Colonic mucosa (tissue), 4 donors: ENCODE measurements at regions not wholly inside any gene's neighbourhood (a gene's known extent, or its start where the extent isn't known, plus 50 kb on each side); places are given as distances from the start of the nearest gene placed in this dataset.

Source experiments
- DNase-seq: peaks from one replicate; pipeline ENCODE4 v3.0.0-alpha.2; 2020
- H3K27ac ChIP-seq: fragments of 200-600 bp; one replicate; pipeline ENCODE4 v1.8.0; 2021
- H3K27me3 ChIP-seq: fragments of 200-600 bp; one replicate; pipeline ENCODE4 v1.8.0; 2021
- H3K36me3 ChIP-seq: fragments of 200-600 bp; one replicate; pipeline ENCODE4 v1.8.0; 2021
- H3K4me1 ChIP-seq: fragments of 200-600 bp; one replicate; pipeline ENCODE4 v1.8.0; 2021; ENCODE audit warnings: mild to moderate bottlenecking
- H3K4me3 ChIP-seq: fragments of 200-600 bp; one replicate; pipeline ENCODE4 v1.8.0; 2021
- H3K9ac ChIP-seq, 2 donors: one replicate each; pipeline ENCODE4 v1.7.0; 2013; ENCODE audit warnings: control low read depth in 2 of 2, low read depth in 2 of 2, low read length in 2 of 2
- H3K9me3 ChIP-seq: fragments of 200-600 bp; one replicate; pipeline ENCODE4 v1.8.0; 2021
- CTCF ChIP-seq: fragments of 200-600 bp; IDR thresholded peaks from one replicate; pipeline ENCODE4 v1.8.0; 2022; ENCODE audit warnings: antibody characterized with exemption, mild to moderate bottlenecking
- intact Hi-C: fragments of 100-400 bp; cut with DNase I; formaldehyde crosslinking; loops from one replicate; pipeline ENCODE4 v1.14.1; 2022
- donor health status: healthy.
- donor health status: DM: no; HTN: no; CAD: no.
- donor health status: DM: no; HTN: no; CAD: no.

- no peak for DNase-seq
- no peak overlapping the region for H3K4me3 ChIP-seq
- no peak overlapping the region for H3K9ac ChIP-seq
- TF ChIP-seq CTCF, result no peak
- no peaks in the 10 kb centered on the region for H3K36me3 ChIP-seq
- no peaks in the 10 kb centered on the region for H3K9me3 ChIP-seq
- no peaks in the 10 kb centered on the region for H3K27me3 ChIP-seq
- H3K4me1 ChIP-seq, result no peaks in the 10 kb centered on the region
- no peak overlapping the region for H3K27ac ChIP-seq
- intact Hi-C loops, result no loop called here
Observed at GRCh38 chr6:90356012-90356421, 59.4 kb upstream of the BACH2 start.

- H3K4me3 ChIP-seq, result no peak overlapping the region
- H3K9me3 ChIP-seq, result no peaks in the 10 kb centered on the region
- no peak for TF ChIP-seq CTCF
- no peaks in the 10 kb centered on the region for H3K27me3 ChIP-seq
- H3K9ac ChIP-seq, result no peak overlapping the region
- H3K36me3 ChIP-seq, result no peaks in the 10 kb centered on the region
- H3K27ac ChIP-seq, result no peak overlapping the region
- H3K4me1 ChIP-seq, result no peaks in the 10 kb centered on the region
- intact Hi-C loops, result no loop called here
- DNase-seq, result no peak
Observed at GRCh38 chr6:90354961-90355360, 58.3 kb upstream of the BACH2 start.

GRCh38 chr6:90351696-90352095 is 55.1 kb upstream of the BACH2 start:
- no peak overlapping the region for H3K9ac ChIP-seq
- TF ChIP-seq CTCF, result no peak
- intact Hi-C loops, result no loop called here
- H3K27ac ChIP-seq, result no peak overlapping the region
- H3K4me3 ChIP-seq, result no peak overlapping the region
- no peaks in the 10 kb centered on the region for H3K4me1 ChIP-seq
- no peak for DNase-seq
- H3K36me3 ChIP-seq, result no peaks in the 10 kb centered on the region
- H3K9me3 ChIP-seq, result no peaks in the 10 kb centered on the region
- no peaks in the 10 kb centered on the region for H3K27me3 ChIP-seq

GRCh38 chr6:90350689-90351554 is 54.3 kb upstream of the BACH2 start:
- Histone ChIP-seq H3K4me1 (no peaks in the 10 kb centered on the region), H3K36me3 (no peaks in the 10 kb centered on the region), H3K9ac (no peak overlapping the region), H3K9me3 (no peaks in the 10 kb centered on the region), H3K4me3 (no peak overlapping the region), H3K27ac (no peak overlapping the region), H3K27me3 (no peaks in the 10 kb centered on the region)
- no peak for DNase-seq
- intact Hi-C loops, result no loop called here
- TF ChIP-seq CTCF, result no peak

- no peaks in the 10 kb centered on the region for H3K4me1 ChIP-seq
- no peak for TF ChIP-seq CTCF
- no peak overlapping the region for H3K27ac ChIP-seq
- no peak for DNase-seq
- intact Hi-C loops, result no loop called here
- H3K9me3 ChIP-seq, result no peaks in the 10 kb centered on the region
- H3K4me3 ChIP-seq, result no peak overlapping the region
- no peaks in the 10 kb centered on the region for H3K27me3 ChIP-seq
- no peak overlapping the region for H3K9ac ChIP-seq
- no peaks in the 10 kb centered on the region for H3K36me3 ChIP-seq
Observed at GRCh38 chr6:90347411-90347851, 50.8 kb upstream of the BACH2 start.
